Adipose tissue (tissue), 3 donors: ENCODE measurements at regions not wholly inside any gene's neighbourhood (a gene's known extent, or its start where the extent isn't known, plus 50 kb on each side); places are given as distances from the start of the nearest gene placed in this dataset.
A peak's percentile ranks its signal among the peaks of the same experiment; 100 is the strongest.
"Not testable (repeated sequence)": the region's sequence is repeated elsewhere in the genome, so short reads cannot be mapped to it uniquely, and the experiment has no call there.

Experiments used
- H3K27ac ChIP-seq: one replicate; pipeline ENCODE4 v1.5.1; 2013; ENCODE audit warnings: low read depth, low read length
- WGBS, 3 donors: extraction: QIAGEN DNeasy Blood & Tissue Kit; methylation state at CpG; one replicate each; pipeline ENCODE4 v1.1.7; 2013; 5-methylcytosine and 5-hydroxymethylcytosine counted together
- donor health status: healthy with polysubstance abuse.
- donor health status: Bipolar disorder and iron deficiency.
- donor health status: healthy.

DNA sequence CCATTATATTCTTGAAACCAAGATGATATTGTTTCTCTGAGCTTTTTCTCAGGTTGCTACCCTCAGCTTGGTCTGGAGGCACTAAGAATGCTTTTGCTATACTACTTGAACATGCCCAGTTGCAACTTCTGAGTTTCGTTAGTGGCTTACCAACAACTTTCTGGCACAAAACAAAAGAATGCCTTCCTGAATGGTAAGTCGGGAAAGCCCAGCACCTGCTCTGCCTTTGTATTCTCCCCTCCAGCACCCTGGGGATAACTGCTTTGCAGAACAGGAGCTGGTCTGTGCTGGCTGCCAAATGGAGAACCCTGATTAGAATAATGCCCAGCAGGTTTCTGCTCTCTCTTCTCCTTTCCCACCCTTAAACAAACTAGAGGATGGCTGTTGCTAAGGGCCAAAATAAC lies 149.3 kb downstream of the TGFB2 start:
- H3K27ac ChIP-seq: no peak overlapping the region
- WGBS, 3 donors: 70 to 80% (median 71%) methylated on average over 2 of the region's 2 CpGs

DNA sequence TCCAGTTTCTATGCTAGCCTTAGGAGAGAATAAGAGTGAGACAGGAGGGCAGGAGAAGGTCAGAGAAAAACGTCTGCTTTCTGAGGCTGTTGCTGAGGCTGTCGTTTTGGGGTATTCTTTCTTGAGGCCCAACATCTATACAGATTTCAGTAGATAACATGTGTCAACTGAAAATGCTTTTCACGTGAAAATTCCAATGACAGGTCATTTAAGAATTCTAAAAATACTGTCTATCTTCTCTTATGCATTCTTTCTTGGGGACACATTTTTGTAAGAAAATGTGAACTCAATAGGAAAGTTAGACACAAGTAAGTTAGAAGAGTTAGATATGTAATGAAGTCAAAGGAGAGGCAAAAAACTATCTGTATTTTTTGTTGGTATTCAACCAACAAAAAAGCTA lies 150.8 kb downstream of the TGFB2 start:
- 69 to 84% (median 83%) methylated on average over 3 of the region's 3 CpGs for WGBS, 3 donors
- H3K27ac ChIP-seq: no peak overlapping the region

DNA sequence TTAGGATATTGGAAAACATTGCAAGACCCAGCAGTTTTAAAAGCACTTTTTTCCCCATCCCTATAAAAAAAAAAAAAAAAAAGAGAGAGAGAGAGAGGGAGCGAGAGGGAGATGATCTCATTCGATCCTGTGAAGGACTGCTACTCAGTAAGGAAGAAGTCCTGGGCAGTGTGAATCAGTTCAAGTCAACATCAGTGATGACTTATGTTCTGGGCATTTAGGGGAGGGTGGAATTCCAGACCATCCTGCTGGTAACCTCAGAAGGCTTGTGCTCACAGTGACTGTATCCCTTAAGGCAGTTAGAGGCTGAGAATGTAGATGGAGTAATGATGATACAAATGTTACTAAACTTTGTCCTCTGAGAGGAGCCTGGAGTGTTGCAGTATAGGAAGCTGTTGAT lies 151.4 kb downstream of the TGFB2 start:
- no peak overlapping the region for H3K27ac ChIP-seq

DNA sequence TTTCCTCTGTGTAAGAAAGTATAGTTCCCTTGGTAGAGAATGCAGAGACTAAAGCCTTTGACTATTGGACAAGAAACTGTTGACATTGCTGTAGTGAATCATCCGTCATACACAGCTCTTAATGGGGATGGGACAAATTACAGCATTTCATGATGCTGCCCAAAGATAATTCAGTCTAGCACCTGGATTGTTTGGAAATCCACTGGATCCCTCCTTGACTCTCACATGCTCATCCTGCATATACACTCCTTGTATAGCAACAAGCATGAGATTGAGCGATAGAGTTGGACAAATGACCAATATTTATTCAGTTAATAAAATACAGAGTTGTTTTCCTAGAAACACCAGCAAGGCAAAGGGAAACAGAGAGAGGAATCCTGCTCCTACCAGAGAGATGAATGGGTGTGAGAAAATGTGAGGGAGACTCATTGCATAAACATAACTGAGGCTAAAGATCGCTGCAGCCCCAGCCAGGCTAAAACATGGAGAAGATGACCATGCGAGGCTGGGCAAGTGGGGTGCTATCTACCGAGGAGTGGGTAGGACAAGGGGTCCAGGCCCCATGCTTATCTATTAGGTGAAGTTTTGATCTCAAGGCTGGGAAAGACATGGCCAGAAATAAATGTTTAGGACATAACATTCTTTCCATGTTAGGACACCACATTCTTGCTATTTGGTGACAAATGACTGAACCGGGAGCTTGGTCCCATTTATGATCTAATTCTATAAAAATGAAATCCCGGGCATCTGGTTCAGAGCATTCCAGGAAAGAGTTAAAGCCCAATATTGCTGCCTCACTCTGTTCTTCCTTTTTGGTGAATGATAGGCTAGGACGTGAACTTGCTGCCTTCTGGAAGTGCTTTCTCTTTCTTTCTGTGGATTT lies 153.2 kb downstream of the TGFB2 start:
- WGBS, 3 donors: 56 to 61% (median 60%) methylated on average over 8 of the region's 8 CpGs
- H3K27ac ChIP-seq: peak overlapping the region; percentile 11

More for the DNA sequence above, 151.4 kb downstream of the TGFB2 start:
- WGBS, 3 donors: 68 to 81% (median 78%) methylated on average over 2 of the region's 2 CpGs

DNA sequence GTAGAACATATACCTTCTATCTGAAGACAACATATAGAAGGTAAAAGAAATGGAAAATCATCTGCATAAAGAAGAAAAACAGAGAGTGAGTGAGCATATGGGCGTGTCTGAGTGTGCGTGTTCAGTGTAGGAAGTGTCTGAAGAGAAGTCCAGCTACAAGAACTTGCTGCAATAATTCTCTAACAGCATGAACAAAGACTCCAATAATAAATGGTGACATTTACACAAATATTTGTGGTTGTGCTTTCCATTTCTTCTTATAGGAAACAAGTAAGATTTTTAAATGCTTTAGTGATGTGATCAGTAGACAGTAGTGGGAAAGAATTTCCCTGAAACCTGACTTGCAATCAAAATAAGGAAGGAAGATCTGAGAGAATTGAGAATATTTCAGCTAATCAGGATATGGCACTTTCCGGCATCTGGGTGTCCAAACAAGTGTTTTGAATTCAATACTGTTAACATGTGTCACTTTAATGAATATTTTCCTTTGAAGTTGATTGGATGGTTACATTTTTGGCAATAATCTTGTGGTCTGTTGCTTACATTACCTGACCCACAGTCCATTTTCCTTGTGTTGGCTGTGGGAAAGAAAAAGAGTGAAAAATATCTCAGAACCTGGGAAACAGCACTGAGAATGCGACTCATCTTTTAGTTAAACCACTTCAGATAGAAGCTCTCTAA lies 154.0 kb downstream of the TGFB2 start:
- whole genome bisulfite sequencing, 3 donors: 22 to 57% (median 23%) methylated on average over 4 of the region's 4 CpGs
- no peak overlapping the region for H3K27ac ChIP-seq

DNA sequence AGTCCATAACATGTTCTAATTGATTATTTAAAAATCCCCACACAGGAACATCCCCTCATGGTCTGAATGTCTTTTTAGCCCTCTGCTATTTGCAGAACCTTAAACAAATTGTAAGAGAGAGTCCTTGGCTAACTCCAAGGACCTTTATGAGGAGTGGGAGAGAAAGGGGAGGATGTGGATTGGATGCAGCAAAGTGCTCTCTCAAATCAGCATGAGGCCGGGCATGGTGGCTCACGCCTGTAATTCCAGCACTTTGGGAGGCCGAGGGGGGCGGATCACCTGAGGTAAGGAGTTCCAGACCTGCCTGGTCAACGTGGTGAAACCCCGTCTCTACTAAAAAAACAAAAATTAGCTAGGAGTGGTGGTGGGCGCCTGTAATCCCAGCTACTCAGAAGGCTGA lies 154.8 kb downstream of the TGFB2 start:
- H3K27ac ChIP-seq: no peak overlapping the region
- WGBS, 3 donors: 91 to 95% (median 94%) methylated on average over 7 of the region's 7 CpGs

- no peak overlapping the region for H3K27ac ChIP-seq
- WGBS, 3 donors: 74 to 79% (median 75%) methylated on average over 5 of the region's 5 CpGs
Measured at GRCh38 chr1:218501161-218501560, 156.0 kb downstream of the TGFB2 start.

GRCh38 chr1:218502383-218502782 lies 157.2 kb downstream of the TGFB2 start:
- H3K27ac ChIP-seq: no peak overlapping the region
- WGBS, 3 donors: 84 to 90% (median 88%) methylated on average over 2 of the region's 2 CpGs

GRCh38 chr1:218503102-218503501 lies 158.0 kb downstream of the TGFB2 start:
- H3K27ac ChIP-seq: no peak overlapping the region

DNA sequence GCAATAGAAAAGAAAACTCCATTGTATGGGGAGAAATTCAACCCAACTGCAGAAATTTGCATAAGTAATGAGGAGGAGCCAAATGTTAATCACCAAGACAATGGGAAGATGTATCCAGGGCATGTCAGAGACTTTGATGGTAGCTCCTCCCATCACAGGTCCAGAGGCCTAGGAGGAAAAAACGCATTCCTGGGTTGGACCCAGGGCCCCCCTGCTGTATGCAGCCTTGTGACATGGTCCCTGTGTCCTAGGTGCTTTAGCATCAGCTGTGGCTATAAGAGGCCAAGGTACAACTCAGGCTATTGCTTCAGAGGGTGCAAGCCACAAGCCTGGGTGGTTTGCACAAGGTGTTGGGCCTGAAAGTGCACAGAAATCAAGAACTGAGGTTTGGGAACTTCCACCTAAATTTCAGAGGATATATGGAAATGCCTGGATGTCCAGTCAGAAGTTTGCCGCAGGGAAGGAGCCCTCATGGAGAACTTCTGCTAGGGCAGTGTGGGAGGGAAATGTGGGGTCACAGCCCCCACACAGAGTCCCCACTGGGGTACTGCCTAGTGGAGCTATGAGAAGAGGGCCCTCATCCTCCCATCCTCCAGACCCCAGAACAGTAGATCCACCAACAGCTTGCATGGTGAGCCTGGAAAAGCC lies 162.3 kb downstream of the TGFB2 start:
- 83 to 87% (median 85%) methylated on average over 2 of the region's 2 CpGs for WGBS, 3 donors

GRCh38 chr1:218510153-218510772 lies 165.1 kb downstream of the TGFB2 start:
- no peak overlapping the region for H3K27ac ChIP-seq
- WGBS, 3 donors: 79 to 91% (median 90%) methylated on average over 6 of the region's 6 CpGs

More for the DNA sequence above, 162.3 kb downstream of the TGFB2 start:
- no peak overlapping the region for H3K27ac ChIP-seq

- no peak overlapping the region for H3K27ac ChIP-seq
- 90 to 97% (median 92%) methylated on average over 3 of the region's 3 CpGs for WGBS, 3 donors
Measured at GRCh38 chr1:218513328-218513727, 168.2 kb downstream of the TGFB2 start.

- 85 to 94% (median 93%) methylated on average over 2 of the region's 2 CpGs for WGBS, 3 donors
- no peak overlapping the region for H3K27ac ChIP-seq
Measured at GRCh38 chr1:218514689-218515088, 169.6 kb downstream of the TGFB2 start.

GRCh38 chr1:218516526-218516925 lies 171.4 kb downstream of the TGFB2 start:
- 62 to 66% (median 63%) methylated on average over 3 of the region's 3 CpGs for WGBS, 3 donors
- H3K27ac ChIP-seq: no peak overlapping the region

- 84 to 90% (median 89%) methylated on average over 5 of the region's 5 CpGs for WGBS, 3 donors
- no peak overlapping the region for H3K27ac ChIP-seq
Measured at GRCh38 chr1:218517459-218517858, 172.3 kb downstream of the TGFB2 start.

DNA sequence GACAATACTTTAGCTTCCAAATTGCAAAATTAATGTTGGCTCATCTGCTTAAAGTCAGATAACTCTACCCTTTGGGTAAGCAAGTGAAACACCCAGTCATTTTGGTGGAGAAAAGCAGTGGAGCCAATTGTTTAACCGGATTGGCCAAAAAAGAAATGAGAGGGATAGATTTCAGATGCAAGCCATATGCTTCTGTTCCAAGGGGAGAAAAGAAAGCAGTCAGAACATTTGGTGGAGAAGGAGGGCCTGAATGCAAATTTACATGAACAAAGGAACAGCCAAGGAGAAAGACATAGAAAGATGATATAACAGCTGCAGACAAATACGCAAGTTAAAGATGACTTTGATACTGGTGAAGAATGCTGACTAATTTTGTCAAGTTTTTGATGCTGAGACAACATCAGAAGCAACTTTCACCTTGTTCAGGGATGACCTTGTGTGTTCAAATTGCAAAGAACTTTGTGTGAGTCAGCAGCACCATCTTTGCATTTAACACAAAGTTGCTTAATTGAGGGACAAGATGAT lies 173.1 kb downstream of the TGFB2 start:
- H3K27ac ChIP-seq: no peak overlapping the region
- WGBS, 3 donors: 88 to 93% (median 91%) methylated on average over 2 of the region's 2 CpGs

DNA sequence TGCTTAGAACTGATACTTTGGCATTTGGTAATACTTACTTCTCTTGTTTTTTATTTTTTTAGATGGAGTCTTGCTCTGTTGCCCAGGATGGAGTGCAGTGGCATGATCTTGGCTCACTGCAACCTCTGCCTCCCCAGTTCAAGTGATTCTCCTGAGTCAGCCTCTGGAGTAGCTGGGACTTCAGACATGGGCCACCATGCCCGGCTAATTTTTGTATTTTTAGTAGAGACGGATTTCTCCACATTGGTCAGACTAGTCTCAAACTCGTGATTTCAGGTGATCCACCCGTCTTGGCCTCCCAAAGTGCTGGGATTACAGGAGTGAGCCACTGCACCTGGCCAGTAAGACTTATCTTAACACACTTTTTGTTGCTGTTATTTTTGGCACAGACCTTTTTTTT lies 175.5 kb downstream of the TGFB2 start:
- not testable (repeated sequence) for H3K27ac ChIP-seq
- 92 to 94% (median 93%) methylated on average over 4 of the region's 4 CpGs for WGBS, 3 donors

DNA sequence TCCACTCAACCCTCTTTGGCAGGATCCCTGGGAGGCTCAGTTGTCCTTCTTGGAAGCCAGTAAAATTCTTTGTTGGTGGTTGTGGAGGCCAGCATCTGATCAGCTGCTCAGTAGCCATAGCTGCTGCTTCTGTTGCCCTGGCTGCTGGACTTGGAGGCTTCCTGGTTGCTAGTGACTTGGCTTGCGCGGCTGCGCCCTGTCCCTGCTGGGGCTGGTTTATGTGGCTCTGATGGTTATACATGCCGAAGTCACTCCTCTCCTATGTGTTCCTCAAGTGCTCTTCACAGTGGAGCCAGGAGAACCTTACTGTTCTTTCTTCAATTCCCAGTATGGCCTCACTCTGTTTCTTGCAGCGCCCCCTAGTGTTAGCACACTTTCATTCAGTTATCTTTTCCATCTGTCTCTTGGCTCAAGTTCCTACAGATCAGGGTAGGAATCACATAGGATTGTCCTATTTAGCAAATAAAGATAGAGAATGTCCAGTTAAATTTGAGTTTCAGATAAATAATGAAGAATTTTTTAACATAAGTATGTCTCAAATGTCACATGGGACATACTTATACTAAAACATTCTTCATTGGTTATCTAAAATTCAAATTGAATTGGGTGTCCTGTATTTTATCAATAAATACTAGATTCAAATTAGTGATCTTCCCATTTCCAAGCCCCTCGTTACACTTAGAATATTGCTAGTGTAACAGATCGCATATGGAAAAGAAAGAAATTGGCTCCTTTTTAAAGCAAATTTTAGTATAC lies 176.5 kb downstream of the TGFB2 start:
- WGBS, 3 donors: 78 to 80% (median 78%) methylated on average over 7 of the region's 7 CpGs
- no peak overlapping the region for H3K27ac ChIP-seq
